ENCODE measurements at regions not wholly inside any gene's neighbourhood (a gene's known extent, or its start where the extent isn't known, plus 50 kb on each side); places are given as distances from the start of the nearest gene placed in this dataset.

GRCh38 chr10:10961072-10961471, 56.6 kb upstream of the CELF2 start:
- POLR2A ChIA-PET, result no interaction called here
- no peaks in the 10 kb centered on the region for H3K4me1 Mint-ChIP-seq (ENCODE audit: low read depth)
- H3K4me3 Mint-ChIP-seq, result no peak overlapping the region
- CTCF ChIA-PET, result no interaction called here
- no peaks in the 10 kb centered on the region for H3K4me1 ChIP-seq (ENCODE audit: insufficient read depth, low read length)
- no peak overlapping the region for H3K27ac ChIP-seq (ENCODE audit: low read depth in 1 of 2, low read length in 2 of 2)
- ATAC-seq (ENCODE audit: poor library complexity) (no peak), DNase-seq (no peak)
- H3K36me3 Mint-ChIP-seq (ENCODE audit: low read depth), result no peaks in the 10 kb centered on the region
- no peak overlapping the region for H3K27ac Mint-ChIP-seq
- no peak overlapping the region for H3K4me3 ChIP-seq (ENCODE audit: low read length)
- peaks cover 3% of the 10 kb centered on the region for H3K27me3 Mint-ChIP-seq
- no peaks in the 10 kb centered on the region for H3K9me3 ChIP-seq (ENCODE audit: control insufficient read depth in 1 of 2, insufficient read depth in 1 of 2, low read length in 2 of 2)
- no peaks in the 10 kb centered on the region for H3K27me3 ChIP-seq (ENCODE audit: control insufficient read depth in 1 of 2, insufficient read depth in 2 of 2, low read length in 2 of 2)
- intact Hi-C loops (cut with DNase I, micrococcal nuclease), result no loop called here
- H3K36me3 ChIP-seq (ENCODE audit: insufficient read depth, low read length), result no peaks in the 10 kb centered on the region
- H3K9me3 Mint-ChIP-seq, result no peaks in the 10 kb centered on the region
- TF ChIP-seq CTCF (IDR thresholded peaks at IDR 0.05), result no peak

- Mint-ChIP-seq H3K4me3 (no peak overlapping the region), H3K9me3 (no peaks in the 10 kb centered on the region), H3K27me3 (peaks cover 6% of the 10 kb centered on the region), H3K4me1 (ENCODE audit: low read depth) (no peaks in the 10 kb centered on the region), H3K36me3 (ENCODE audit: low read depth) (no peaks in the 10 kb centered on the region), H3K27ac (no peak overlapping the region)
- H3K36me3 ChIP-seq (ENCODE audit: insufficient read depth, low read length), result no peaks in the 10 kb centered on the region
- DNase-seq (no peak), ATAC-seq (ENCODE audit: poor library complexity) (no peak)
- H3K9me3 ChIP-seq (ENCODE audit: control insufficient read depth in 1 of 2, insufficient read depth in 1 of 2, low read length in 2 of 2), result no peaks in the 10 kb centered on the region
- POLR2A ChIA-PET, result no interaction called here
- no peak for TF ChIP-seq CTCF (IDR thresholded peaks at IDR 0.05)
- H3K27ac ChIP-seq (ENCODE audit: low read depth in 1 of 2, low read length in 2 of 2), result no peak overlapping the region
- intact Hi-C loops (cut with DNase I, micrococcal nuclease), result no loop called here
- H3K4me3 ChIP-seq (ENCODE audit: low read length), result no peak overlapping the region
- CTCF ChIA-PET, result no interaction called here
- H3K4me1 ChIP-seq (ENCODE audit: insufficient read depth, low read length), result no peaks in the 10 kb centered on the region
- peaks cover 0 to 3% of the 10 kb centered on the region in 2 experiments for H3K27me3 ChIP-seq (ENCODE audit: control insufficient read depth in 1 of 2, insufficient read depth in 2 of 2, low read length in 2 of 2)
These were observed 50.6 kb upstream of the CELF2 start for GRCh38 chr10:10967029-10967428.

- no peak for TF ChIP-seq CTCF (IDR thresholded peaks at IDR 0.05)
- ChIA-PET POLR2A (no interaction called here), CTCF (no interaction called here)
- H3K4me3 Mint-ChIP-seq, result no peak overlapping the region
- no peaks in the 10 kb centered on the region for H3K36me3 Mint-ChIP-seq (ENCODE audit: low read depth)
- Histone ChIP-seq H3K27ac (ENCODE audit: low read depth in 1 of 2, low read length in 2 of 2) (no peak overlapping the region), H3K36me3 (ENCODE audit: insufficient read depth, low read length) (no peaks in the 10 kb centered on the region), H3K4me1 (ENCODE audit: insufficient read depth, low read length) (no peaks in the 10 kb centered on the region), H3K4me3 (ENCODE audit: low read length) (no peak overlapping the region), H3K9me3 (ENCODE audit: control insufficient read depth in 1 of 2, insufficient read depth in 1 of 2, low read length in 2 of 2) (no peaks in the 10 kb centered on the region), H3K27me3 (ENCODE audit: control insufficient read depth in 1 of 2, insufficient read depth in 2 of 2, low read length in 2 of 2) (peaks cover 2 to 3% of the 10 kb centered on the region in 2 experiments)
- no peak for ATAC-seq (ENCODE audit: poor library complexity)
- H3K27ac Mint-ChIP-seq, result no peak overlapping the region
- intact Hi-C loops (cut with DNase I, micrococcal nuclease), result no loop called here
- no peak for DNase-seq
- H3K9me3 Mint-ChIP-seq, result no peaks in the 10 kb centered on the region
- H3K27me3 Mint-ChIP-seq, result peaks cover 13% of the 10 kb centered on the region
- H3K4me1 Mint-ChIP-seq (ENCODE audit: low read depth), result no peaks in the 10 kb centered on the region
These were observed 50.0 kb upstream of the CELF2 start for GRCh38 chr10:10967581-10968256.

Measured in CD4-positive, alpha-beta T cell (primary cell).